Ovary (tissue), 7 donors: ENCODE measurements at regions not wholly inside any gene's neighbourhood (a gene's known extent, or its start where the extent isn't known, plus 50 kb on each side); places are given as distances from the start of the nearest gene placed in this dataset.

Experiments used
- DNase-seq, 5 donors: peaks; one replicate each; pipeline ENCODE4 v3.0.0-alpha.2; 2019 to 2020
- H3K27ac ChIP-seq, 2 donors: fragments of 200-600 bp; one replicate each; pipeline versions ENCODE4 v1.5.1 to v1.8.0; 2019 to 2022
- H3K27me3 ChIP-seq: fragments of 200-600 bp; one replicate; pipeline ENCODE4 v1.8.0; 2022
- H3K36me3 ChIP-seq: fragments of 200-600 bp; sonication (generic); one replicate; pipeline ENCODE4 v1.5.1; 2019
- H3K4me1 ChIP-seq: one replicate; pipeline ENCODE4 v1.8.1; 2013; ENCODE audit warnings: mild to moderate bottlenecking, moderate library complexity; ENCODE audit not compliant: insufficient read depth
- H3K4me3 ChIP-seq: fragments of 200-600 bp; sonication (generic); one replicate; pipeline ENCODE4 v1.5.1; 2017
- H3K9me3 ChIP-seq, 2 donors: fragments of 200-600 bp in 1 of 2; sonication (generic) in 1 of 2; one replicate each; pipeline versions ENCODE4 v1.5.1 to v1.8.1; 2013 to 2019; ENCODE audit warnings: mild to moderate bottlenecking in 1 of 2, moderate library complexity in 1 of 2
- EP300 ChIP-seq: sonication (generic); formaldehyde crosslinking; IDR thresholded peaks from one replicate; pipeline ENCODE4 v1.6.1; 2017; ENCODE audit warnings: antibody characterized with exemption
- POLR2A ChIP-seq: fragments of 450-650 bp; IDR thresholded peaks from one replicate; pipeline ENCODE4 v1.6.1; 2017; ENCODE audit warnings: antibody characterized with exemption, mild to moderate bottlenecking, moderate library complexity
- WGBS, 3 donors: extraction: QIAGEN DNeasy Blood & Tissue Kit in 1 of 3; methylation state at CpG; one replicate each; pipeline versions ENCODE4 v1.1.5 to v1.1.7; 2013 to 2017; 5-methylcytosine and 5-hydroxymethylcytosine counted together
- intact Hi-C, 4 donors: fragments of 100-400 bp; cut with DNase I; formaldehyde crosslinking; loops; one replicate each; pipeline versions ENCODE4 v1.11.0 to v1.15.1; 2022 to 2023
- TF ChIP-seq, protein P1 (sequence below), 3 donors: fragments of 450-650 bp in 2 of 3; fragments of 200-600 bp in 1 of 3; IDR thresholded peaks; one replicate each; pipeline versions ENCODE4 v1.5.1 to v1.8.0; 2016 to 2022; ENCODE audit warnings: antibody characterized with exemption in 3 of 3, mild to moderate bottlenecking in 1 of 3
- donor health status: DM: no; HTN: no; CAD: no; lungs with moderate emphysema.
- donor health status: DM: no; HTN: no; CAD: no.
- donor health status: Bipolar disorder and iron deficiency.
- donor health status: DM: no; HTN: no; CAD: no.
- donor health status: DM: yes; HTN: yes; CAD: no.

GRCh38 chr6:21918041-21918440 lies 324.5 kb downstream of the SOX4 start:
- 95 to 96% (median 96%) methylated on average over 7 of the region's 7 CpGs for WGBS, 3 donors
- H3K27me3 ChIP-seq: no peaks in the 10 kb centered on the region
- H3K36me3 ChIP-seq: no peaks in the 10 kb centered on the region
- intact Hi-C loops: no loop called here
- H3K4me1 ChIP-seq: peaks cover 1% of the 10 kb centered on the region
- no peak overlapping the region for H3K27ac ChIP-seq
- no peak for DNase-seq
- H3K9me3 ChIP-seq: no peaks in the 10 kb centered on the region
- H3K4me3 ChIP-seq: no peak overlapping the region
- no peak for TF ChIP-seq POLR2A
- TF ChIP-seq, protein P1, sequence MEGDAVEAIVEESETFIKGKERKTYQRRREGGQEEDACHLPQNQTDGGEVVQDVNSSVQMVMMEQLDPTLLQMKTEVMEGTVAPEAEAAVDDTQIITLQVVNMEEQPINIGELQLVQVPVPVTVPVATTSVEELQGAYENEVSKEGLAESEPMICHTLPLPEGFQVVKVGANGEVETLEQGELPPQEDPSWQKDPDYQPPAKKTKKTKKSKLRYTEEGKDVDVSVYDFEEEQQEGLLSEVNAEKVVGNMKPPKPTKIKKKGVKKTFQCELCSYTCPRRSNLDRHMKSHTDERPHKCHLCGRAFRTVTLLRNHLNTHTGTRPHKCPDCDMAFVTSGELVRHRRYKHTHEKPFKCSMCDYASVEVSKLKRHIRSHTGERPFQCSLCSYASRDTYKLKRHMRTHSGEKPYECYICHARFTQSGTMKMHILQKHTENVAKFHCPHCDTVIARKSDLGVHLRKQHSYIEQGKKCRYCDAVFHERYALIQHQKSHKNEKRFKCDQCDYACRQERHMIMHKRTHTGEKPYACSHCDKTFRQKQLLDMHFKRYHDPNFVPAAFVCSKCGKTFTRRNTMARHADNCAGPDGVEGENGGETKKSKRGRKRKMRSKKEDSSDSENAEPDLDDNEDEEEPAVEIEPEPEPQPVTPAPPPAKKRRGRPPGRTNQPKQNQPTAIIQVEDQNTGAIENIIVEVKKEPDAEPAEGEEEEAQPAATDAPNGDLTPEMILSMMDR (IDR thresholded peaks at IDR 0.05): no peak
- no peak for TF ChIP-seq EP300

- intact Hi-C loops: no loop called here
- no peaks in the 10 kb centered on the region for H3K9me3 ChIP-seq
- TF ChIP-seq POLR2A (no peak), EP300 (no peak)
- TF ChIP-seq, protein P1 (IDR thresholded peaks at IDR 0.05): no peak
- WGBS, 3 donors: 92 to 94% (median 94%) methylated on average over 4 of the region's 4 CpGs
- DNase-seq: no peak
- no peaks in the 10 kb centered on the region for H3K36me3 ChIP-seq
- no peak overlapping the region for H3K4me3 ChIP-seq
- peaks cover 1% of the 10 kb centered on the region for H3K4me1 ChIP-seq
- no peak overlapping the region for H3K27ac ChIP-seq
- H3K27me3 ChIP-seq: no peaks in the 10 kb centered on the region
Measured at GRCh38 chr6:21918666-21919065, 325.1 kb downstream of the SOX4 start.

DNA sequence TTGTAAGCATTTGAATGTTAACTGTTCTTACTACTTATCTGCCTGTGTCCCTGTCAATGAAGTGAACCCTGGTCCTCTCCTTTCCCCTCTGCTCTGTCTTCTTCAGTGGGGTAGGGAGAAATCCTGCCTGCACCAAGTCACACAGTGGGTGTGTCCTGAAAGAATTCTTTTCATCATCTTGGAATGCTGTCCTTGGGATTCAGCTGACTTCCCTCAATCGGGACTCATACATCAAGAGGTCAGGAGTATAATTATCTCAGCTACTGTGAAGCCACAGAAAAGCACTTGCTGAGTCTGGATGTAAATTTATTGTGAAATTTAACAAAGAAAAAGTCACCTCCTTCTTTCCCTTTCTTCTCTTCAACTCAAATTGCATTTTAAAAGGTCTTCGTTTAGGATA lies 328.5 kb downstream of the SOX4 start:
- H3K27ac ChIP-seq: no peak overlapping the region
- H3K27me3 ChIP-seq: no peaks in the 10 kb centered on the region
- DNase-seq: no peak
- 52 to 53% (median 52%) methylated on average over 2 of the region's 2 CpGs for WGBS, 3 donors
- H3K4me3 ChIP-seq: no peak overlapping the region
- intact Hi-C loops: no loop called here
- TF ChIP-seq, protein P1 (IDR thresholded peaks at IDR 0.05): no peak
- no peak for TF ChIP-seq EP300
- H3K4me1 ChIP-seq: no peaks in the 10 kb centered on the region
- no peaks in the 10 kb centered on the region for H3K9me3 ChIP-seq
- H3K36me3 ChIP-seq: no peaks in the 10 kb centered on the region

DNA sequence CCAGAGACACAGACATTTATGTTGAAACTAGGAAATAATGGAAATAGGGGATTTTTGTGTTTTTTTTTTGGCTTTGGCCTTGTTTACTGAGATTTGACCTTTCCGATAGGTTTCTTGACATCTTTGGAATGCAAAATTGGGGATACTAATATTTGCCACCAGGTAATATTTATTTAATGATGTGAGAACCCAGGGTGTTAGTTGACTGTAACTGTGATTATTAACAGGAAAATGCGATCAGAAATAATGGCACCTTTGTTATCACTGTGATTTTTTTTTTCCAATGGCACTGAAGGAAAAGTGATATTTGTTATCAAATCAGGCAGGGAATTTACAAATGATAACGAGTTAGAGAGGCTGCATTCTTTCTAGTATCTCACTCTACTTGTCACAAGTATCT lies 330.5 kb downstream of the SOX4 start:
- Histone ChIP-seq H3K27me3 (no peaks in the 10 kb centered on the region), H3K36me3 (no peaks in the 10 kb centered on the region), H3K27ac (no peak overlapping the region), H3K4me3 (no peak overlapping the region), H3K9me3 (no peaks in the 10 kb centered on the region), H3K4me1 (no peaks in the 10 kb centered on the region)
- intact Hi-C loops: no loop called here
- DNase-seq: no peak
- TF ChIP-seq POLR2A (no peak), EP300 (no peak)
- TF ChIP-seq, protein P1 (IDR thresholded peaks at IDR 0.05): no peak
- WGBS, 3 donors: 90 to 92% (median 92%) methylated on average over 3 of the region's 3 CpGs

- WGBS, 3 donors: 93 to 97% (median 94%) methylated on average over 3 of the region's 3 CpGs
- Histone ChIP-seq H3K27ac (no peak overlapping the region), H3K4me1 (no peaks in the 10 kb centered on the region), H3K4me3 (no peak overlapping the region), H3K36me3 (no peaks in the 10 kb centered on the region), H3K27me3 (no peaks in the 10 kb centered on the region), H3K9me3 (peaks cover 0 to 3% of the 10 kb centered on the region in 2 donors)
- intact Hi-C loops: no loop called here
- TF ChIP-seq, protein P1 (IDR thresholded peaks at IDR 0.05): no peak
- no peak for TF ChIP-seq EP300
- no peak for TF ChIP-seq POLR2A
- no peak for DNase-seq
Measured at GRCh38 chr6:21928827-21929226, 335.3 kb downstream of the SOX4 start.
